Osteoblast (primary cell): ENCODE measurements at regions not wholly inside any gene's neighbourhood (a gene's known extent, or its start where the extent isn't known, plus 50 kb on each side); places are given as distances from the start of the nearest gene placed in this dataset.

ENCODE experiments used
- DNase-seq: peaks from one replicate; pipeline ENCODE4 v3.0.0; 2011; ENCODE audit warnings: low spot score, mixed read lengths; ENCODE audit not compliant: insufficient read length; ENCODE audit errors: missing footprints
- H2AFZ ChIP-seq: 2 replicates; pipeline ENCODE4 v1.6.0; 2011; ENCODE audit warnings: mild to moderate bottlenecking, low read length
- H3K27ac ChIP-seq: 2 replicates; pipeline ENCODE4 v1.5.1; 2011; ENCODE audit warnings: mild to moderate bottlenecking, low read depth, low read length, moderate library complexity
- H3K27me3 ChIP-seq: 2 replicates; pipeline ENCODE4 v1.6.0; 2012; ENCODE audit warnings: mild to moderate bottlenecking, control low read depth, inconsistent platforms, low read length, moderate library complexity; ENCODE audit not compliant: insufficient read depth
- H3K36me3 ChIP-seq: 2 replicates; pipeline ENCODE4 v1.5.1; 2011; ENCODE audit warnings: mild to moderate bottlenecking, low read length, control low read depth, moderate library complexity; ENCODE audit not compliant: insufficient read depth
- H3K4me1 ChIP-seq: 2 replicates; pipeline ENCODE4 v1.5.1; 2011; ENCODE audit warnings: mild to moderate bottlenecking, low read length, control low read depth, moderate library complexity; ENCODE audit not compliant: insufficient read depth
- H3K4me2 ChIP-seq: 2 replicates; pipeline ENCODE4 v1.6.0; 2011; ENCODE audit warnings: mild to moderate bottlenecking, low read length; ENCODE audit not compliant: insufficient read depth
- H3K4me3 ChIP-seq: fragments of 200-600 bp; sonication (generic); 3 replicates; pipeline ENCODE4 v1.5.1; 2012; ENCODE audit warnings: mild to moderate bottlenecking, low read length, inconsistent platforms; ENCODE audit not compliant: insufficient read depth
- H3K79me2 ChIP-seq: 2 replicates; pipeline ENCODE4 v1.6.0; 2012; ENCODE audit warnings: mild to moderate bottlenecking, low read length, control low read depth, inconsistent platforms; ENCODE audit not compliant: insufficient read depth
- H3K9me3 ChIP-seq: 2 replicates; pipeline ENCODE4 v1.5.1; 2011; ENCODE audit warnings: low read depth, low read length, control low read depth
- H4K20me1 ChIP-seq: 2 replicates; pipeline ENCODE4 v1.6.0; 2012; ENCODE audit warnings: mild to moderate bottlenecking, low read length, control low read depth; ENCODE audit not compliant: insufficient read depth
- TF ChIP-seq, protein P1 (sequence below): IDR thresholded peaks from 2 replicates; pipeline ENCODE4 v1.5.1; 2011; ENCODE audit warnings: mild to moderate bottlenecking, low read depth, low read length, moderate library complexity; ENCODE audit errors: extremely low read depth

DNA sequence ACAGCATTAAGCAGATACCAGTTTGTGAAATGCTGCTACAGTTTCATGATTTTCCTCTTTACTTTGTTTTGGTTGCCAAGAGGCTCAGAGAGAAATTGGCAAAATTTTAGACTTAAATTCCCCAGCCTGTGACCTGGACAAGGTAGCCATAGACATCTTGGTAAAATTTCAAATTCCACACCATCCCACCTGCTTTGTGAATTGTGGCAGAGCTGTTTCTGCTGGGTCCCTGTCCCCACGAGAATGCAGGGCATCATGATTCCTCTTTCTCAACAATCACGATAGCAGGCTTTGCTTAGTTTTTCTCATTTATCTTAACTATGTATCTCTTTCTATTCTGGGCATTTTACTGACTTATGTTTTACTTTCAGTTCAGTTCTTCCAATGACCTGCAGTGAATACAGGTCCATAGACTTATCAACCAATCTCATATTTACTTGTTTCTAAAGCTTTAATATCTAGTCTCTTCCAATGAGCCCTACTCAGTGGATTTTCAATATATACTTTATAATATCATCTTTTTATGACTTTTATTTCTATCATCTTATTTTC, 351.6 kb downstream of the SOCS6 start:
- H2AFZ ChIP-seq: no peak overlapping the region
- no peak overlapping the region for H3K4me2 ChIP-seq
- TF ChIP-seq, protein P1, sequence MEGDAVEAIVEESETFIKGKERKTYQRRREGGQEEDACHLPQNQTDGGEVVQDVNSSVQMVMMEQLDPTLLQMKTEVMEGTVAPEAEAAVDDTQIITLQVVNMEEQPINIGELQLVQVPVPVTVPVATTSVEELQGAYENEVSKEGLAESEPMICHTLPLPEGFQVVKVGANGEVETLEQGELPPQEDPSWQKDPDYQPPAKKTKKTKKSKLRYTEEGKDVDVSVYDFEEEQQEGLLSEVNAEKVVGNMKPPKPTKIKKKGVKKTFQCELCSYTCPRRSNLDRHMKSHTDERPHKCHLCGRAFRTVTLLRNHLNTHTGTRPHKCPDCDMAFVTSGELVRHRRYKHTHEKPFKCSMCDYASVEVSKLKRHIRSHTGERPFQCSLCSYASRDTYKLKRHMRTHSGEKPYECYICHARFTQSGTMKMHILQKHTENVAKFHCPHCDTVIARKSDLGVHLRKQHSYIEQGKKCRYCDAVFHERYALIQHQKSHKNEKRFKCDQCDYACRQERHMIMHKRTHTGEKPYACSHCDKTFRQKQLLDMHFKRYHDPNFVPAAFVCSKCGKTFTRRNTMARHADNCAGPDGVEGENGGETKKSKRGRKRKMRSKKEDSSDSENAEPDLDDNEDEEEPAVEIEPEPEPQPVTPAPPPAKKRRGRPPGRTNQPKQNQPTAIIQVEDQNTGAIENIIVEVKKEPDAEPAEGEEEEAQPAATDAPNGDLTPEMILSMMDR: no peak
- no peak overlapping the region for H3K4me3 ChIP-seq
- no peaks in the 10 kb centered on the region for H3K9me3 ChIP-seq
- DNase-seq: no peak
- no peak overlapping the region for H3K27ac ChIP-seq
- H3K4me1 ChIP-seq: no peaks in the 10 kb centered on the region
- H3K36me3 ChIP-seq: no peaks in the 10 kb centered on the region
- no peaks in the 10 kb centered on the region for H3K79me2 ChIP-seq
- H3K27me3 ChIP-seq: no peaks in the 10 kb centered on the region
- no peaks in the 10 kb centered on the region for H4K20me1 ChIP-seq

DNA sequence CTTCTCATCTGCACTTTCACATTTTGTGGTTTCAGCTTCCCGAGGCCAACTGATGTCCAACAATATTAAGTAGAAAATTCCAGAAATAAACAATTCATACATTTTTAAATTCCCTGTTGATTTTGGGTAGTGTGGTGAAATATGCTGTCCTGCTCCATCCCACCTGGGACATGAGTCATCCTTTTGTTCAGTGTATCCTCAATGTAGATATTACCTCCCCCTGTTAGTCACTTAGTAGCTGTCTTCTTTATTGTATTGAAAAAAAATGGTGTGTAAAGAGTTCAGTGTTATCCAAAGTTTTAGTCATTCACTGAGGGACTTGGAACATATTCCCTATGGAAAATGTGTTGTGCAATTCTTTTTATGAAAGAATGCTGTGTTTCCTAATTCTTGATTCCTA, 348.1 kb downstream of the SOCS6 start:
- H3K4me3 ChIP-seq: no peak overlapping the region
- H3K4me2 ChIP-seq: no peak overlapping the region
- TF ChIP-seq, protein P1: no peak
- H2AFZ ChIP-seq: no peak overlapping the region
- no peaks in the 10 kb centered on the region for H3K9me3 ChIP-seq
- no peak for DNase-seq
- no peaks in the 10 kb centered on the region for H3K27me3 ChIP-seq
- H3K36me3 ChIP-seq: no peaks in the 10 kb centered on the region
- H3K27ac ChIP-seq: no peak overlapping the region
- H4K20me1 ChIP-seq: no peaks in the 10 kb centered on the region
- H3K79me2 ChIP-seq: no peaks in the 10 kb centered on the region
- H3K4me1 ChIP-seq: no peaks in the 10 kb centered on the region

DNA sequence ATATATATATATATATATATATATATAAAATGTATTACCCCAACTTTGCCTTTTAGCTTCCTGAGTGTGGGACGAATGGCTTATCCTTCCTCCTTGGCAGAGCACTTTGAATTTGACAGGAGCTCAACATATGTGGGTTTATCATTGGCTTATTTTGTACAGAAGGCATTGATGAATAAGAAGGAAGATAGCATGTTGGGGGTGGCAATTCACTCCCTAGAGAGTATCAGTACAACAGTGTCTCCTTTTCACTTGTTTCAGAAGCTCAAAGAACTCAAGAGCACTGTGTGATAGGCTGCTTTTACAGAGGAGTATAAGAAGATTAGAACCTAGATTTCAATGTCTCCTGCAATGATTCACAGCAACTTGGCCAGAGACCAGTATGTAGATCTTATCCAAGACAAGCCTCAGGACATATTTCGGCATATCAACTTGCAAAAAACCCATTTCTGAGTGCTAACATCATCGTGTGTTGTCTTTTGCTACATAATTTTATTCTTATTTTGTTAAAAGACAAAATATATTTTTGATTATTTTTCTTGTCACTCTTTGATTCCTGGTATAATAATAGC, 345.8 kb downstream of the SOCS6 start:
- H3K4me2 ChIP-seq: no peak overlapping the region
- TF ChIP-seq, protein P1: no peak
- H3K27me3 ChIP-seq: no peaks in the 10 kb centered on the region
- no peaks in the 10 kb centered on the region for H3K9me3 ChIP-seq
- H3K4me1 ChIP-seq: no peaks in the 10 kb centered on the region
- DNase-seq: no peak
- H3K36me3 ChIP-seq: no peaks in the 10 kb centered on the region
- no peaks in the 10 kb centered on the region for H3K79me2 ChIP-seq
- H3K27ac ChIP-seq: no peak overlapping the region
- no peak overlapping the region for H2AFZ ChIP-seq
- H4K20me1 ChIP-seq: no peaks in the 10 kb centered on the region
- H3K4me3 ChIP-seq: no peak overlapping the region

DNA sequence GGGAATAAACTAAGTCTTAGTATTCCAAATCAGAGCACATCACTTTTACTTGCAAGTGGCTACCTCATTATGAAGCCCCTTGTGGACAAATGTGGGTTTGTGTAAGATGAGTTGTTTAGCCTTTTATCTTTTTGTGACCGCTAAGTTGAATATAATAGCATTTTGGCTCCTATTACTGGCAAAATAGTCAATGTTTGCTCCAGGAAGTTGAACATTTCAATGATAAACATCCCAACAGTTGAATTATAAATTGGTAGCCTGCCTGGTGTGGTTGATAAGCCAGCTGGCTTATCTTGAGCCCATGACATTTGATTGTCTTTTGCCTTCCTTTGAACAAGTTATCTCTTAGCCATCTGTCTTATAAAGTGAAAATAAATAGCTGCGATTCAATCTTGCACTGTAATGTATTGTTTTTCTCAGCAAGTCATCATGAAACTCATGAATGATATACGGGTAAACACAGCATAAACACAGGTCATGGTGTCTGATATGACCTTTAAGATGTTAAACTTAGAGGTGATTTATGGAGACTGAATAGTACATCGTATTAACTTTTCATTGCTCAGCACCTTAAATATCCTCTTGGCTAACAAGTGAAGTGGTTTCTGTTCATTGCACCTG, 338.4 kb downstream of the SOCS6 start:
- no peak overlapping the region for H3K4me2 ChIP-seq
- H2AFZ ChIP-seq: no peak overlapping the region
- H3K27me3 ChIP-seq: no peaks in the 10 kb centered on the region
- no peak overlapping the region for H3K27ac ChIP-seq
- no peaks in the 10 kb centered on the region for H3K9me3 ChIP-seq
- no peak overlapping the region for H3K4me3 ChIP-seq
- H3K4me1 ChIP-seq: no peaks in the 10 kb centered on the region
- no peaks in the 10 kb centered on the region for H4K20me1 ChIP-seq
- TF ChIP-seq, protein P1: no peak
- no peaks in the 10 kb centered on the region for H3K79me2 ChIP-seq
- no peak for DNase-seq
- no peaks in the 10 kb centered on the region for H3K36me3 ChIP-seq
